HL-60 (cell line): ENCODE measurements at regions not wholly inside any gene's neighbourhood (a gene's known extent, or its start where the extent isn't known, plus 50 kb on each side); places are given as distances from the start of the nearest gene placed in this dataset.

ENCODE experiments used
- GABPA ChIP-seq: IDR thresholded peaks from 2 replicates; pipeline ENCODE4 v1.6.1; 2012; ENCODE audit warnings: low read depth
- POLR2AphosphoS5 ChIP-seq: IDR thresholded peaks from 2 replicates; pipeline ENCODE4 v1.6.1; 2012; ENCODE audit warnings: low read depth
- SPI1 ChIP-seq: IDR thresholded peaks from 2 replicates; pipeline ENCODE4 v1.6.1; 2012; ENCODE audit warnings: low read depth, mild to moderate bottlenecking, borderline replicate concordance
- TF ChIP-seq, protein P1 (sequence below): IDR thresholded peaks from one replicate; pipeline ENCODE4 v1.5.1; 2011; ENCODE audit warnings: low read length, control low read depth, inconsistent platforms; ENCODE audit not compliant: insufficient read depth
- TF ChIP-seq, protein P2 (sequence below): IDR thresholded peaks from 2 replicates; pipeline ENCODE4 v1.6.1; 2012; ENCODE audit warnings: low read depth; ENCODE audit not compliant: insufficient replicate concordance

DNA sequence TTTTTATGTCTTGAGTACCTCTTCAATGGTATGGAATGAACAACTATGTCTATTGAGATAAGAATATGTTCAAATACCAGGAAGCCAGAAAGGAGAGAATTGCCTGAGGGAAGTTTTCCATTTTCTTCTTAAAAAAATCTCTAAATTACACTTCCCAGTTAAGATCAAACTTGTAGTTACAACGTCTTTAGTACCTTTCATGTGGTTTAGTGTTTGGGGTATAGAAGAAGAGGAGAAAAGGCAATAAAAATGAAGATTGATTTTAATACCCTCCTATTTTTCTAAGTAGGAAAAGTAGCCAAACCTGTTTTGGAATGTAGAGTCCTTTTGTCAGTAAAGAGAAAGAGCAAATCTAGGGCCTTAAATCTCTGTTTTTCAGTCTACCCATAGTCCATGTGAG, 470.0 kb upstream of the SEMA3A start:
- TF ChIP-seq, protein P1, sequence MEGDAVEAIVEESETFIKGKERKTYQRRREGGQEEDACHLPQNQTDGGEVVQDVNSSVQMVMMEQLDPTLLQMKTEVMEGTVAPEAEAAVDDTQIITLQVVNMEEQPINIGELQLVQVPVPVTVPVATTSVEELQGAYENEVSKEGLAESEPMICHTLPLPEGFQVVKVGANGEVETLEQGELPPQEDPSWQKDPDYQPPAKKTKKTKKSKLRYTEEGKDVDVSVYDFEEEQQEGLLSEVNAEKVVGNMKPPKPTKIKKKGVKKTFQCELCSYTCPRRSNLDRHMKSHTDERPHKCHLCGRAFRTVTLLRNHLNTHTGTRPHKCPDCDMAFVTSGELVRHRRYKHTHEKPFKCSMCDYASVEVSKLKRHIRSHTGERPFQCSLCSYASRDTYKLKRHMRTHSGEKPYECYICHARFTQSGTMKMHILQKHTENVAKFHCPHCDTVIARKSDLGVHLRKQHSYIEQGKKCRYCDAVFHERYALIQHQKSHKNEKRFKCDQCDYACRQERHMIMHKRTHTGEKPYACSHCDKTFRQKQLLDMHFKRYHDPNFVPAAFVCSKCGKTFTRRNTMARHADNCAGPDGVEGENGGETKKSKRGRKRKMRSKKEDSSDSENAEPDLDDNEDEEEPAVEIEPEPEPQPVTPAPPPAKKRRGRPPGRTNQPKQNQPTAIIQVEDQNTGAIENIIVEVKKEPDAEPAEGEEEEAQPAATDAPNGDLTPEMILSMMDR, result no peak
- TF ChIP-seq, protein P2, sequence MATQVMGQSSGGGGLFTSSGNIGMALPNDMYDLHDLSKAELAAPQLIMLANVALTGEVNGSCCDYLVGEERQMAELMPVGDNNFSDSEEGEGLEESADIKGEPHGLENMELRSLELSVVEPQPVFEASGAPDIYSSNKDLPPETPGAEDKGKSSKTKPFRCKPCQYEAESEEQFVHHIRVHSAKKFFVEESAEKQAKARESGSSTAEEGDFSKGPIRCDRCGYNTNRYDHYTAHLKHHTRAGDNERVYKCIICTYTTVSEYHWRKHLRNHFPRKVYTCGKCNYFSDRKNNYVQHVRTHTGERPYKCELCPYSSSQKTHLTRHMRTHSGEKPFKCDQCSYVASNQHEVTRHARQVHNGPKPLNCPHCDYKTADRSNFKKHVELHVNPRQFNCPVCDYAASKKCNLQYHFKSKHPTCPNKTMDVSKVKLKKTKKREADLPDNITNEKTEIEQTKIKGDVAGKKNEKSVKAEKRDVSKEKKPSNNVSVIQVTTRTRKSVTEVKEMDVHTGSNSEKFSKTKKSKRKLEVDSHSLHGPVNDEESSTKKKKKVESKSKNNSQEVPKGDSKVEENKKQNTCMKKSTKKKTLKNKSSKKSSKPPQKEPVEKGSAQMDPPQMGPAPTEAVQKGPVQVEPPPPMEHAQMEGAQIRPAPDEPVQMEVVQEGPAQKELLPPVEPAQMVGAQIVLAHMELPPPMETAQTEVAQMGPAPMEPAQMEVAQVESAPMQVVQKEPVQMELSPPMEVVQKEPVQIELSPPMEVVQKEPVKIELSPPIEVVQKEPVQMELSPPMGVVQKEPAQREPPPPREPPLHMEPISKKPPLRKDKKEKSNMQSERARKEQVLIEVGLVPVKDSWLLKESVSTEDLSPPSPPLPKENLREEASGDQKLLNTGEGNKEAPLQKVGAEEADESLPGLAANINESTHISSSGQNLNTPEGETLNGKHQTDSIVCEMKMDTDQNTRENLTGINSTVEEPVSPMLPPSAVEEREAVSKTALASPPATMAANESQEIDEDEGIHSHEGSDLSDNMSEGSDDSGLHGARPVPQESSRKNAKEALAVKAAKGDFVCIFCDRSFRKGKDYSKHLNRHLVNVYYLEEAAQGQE, result no peak
- TF ChIP-seq GABPA (no peak), POLR2AphosphoS5 (no peak), SPI1 (no peak)
